Breast epithelium (tissue), 4 donors: ENCODE measurements at regions not wholly inside any gene's neighbourhood (a gene's known extent, or its start where the extent isn't known, plus 50 kb on each side); places are given as distances from the start of the nearest gene placed in this dataset.

Source experiments
- DNase-seq, 2 donors: peaks; one replicate each; pipeline ENCODE4 v3.0.0-alpha.2; 2019; ENCODE audit warnings: low spot score in 2 of 2
- H3K27ac ChIP-seq, 2 donors: fragments of 200-600 bp; sonication (generic) in 1 of 2; one replicate each; pipeline ENCODE4 v1.5.1; 2016 to 2019; ENCODE audit warnings: mild to moderate bottlenecking in 1 of 2
- H3K27me3 ChIP-seq, 2 donors: fragments of 200-600 bp; sonication (generic) in 1 of 2; one replicate each; pipeline versions ENCODE4 v1.5.1 to v1.6.0; 2017 to 2019; ENCODE audit warnings: control low read depth in 1 of 2, mild to moderate bottlenecking in 1 of 2
- H3K36me3 ChIP-seq: fragments of 200-600 bp; one replicate; pipeline ENCODE4 v1.5.1; 2019
- H3K4me1 ChIP-seq, 2 donors: fragments of 200-600 bp; sonication (generic); one replicate each; pipeline ENCODE4 v1.5.1; 2016 to 2019; ENCODE audit warnings: control low read depth in 1 of 2
- H3K4me3 ChIP-seq, 3 donors: fragments of 200-600 bp; sonication (generic); 1 replicate in 2 of 3; 2 replicates in 1 of 3; pipeline ENCODE4 v1.5.1; 2016 to 2019; ENCODE audit warnings: mild to moderate bottlenecking in 3 of 3, moderate library complexity in 2 of 3
- H3K9me3 ChIP-seq, 2 donors: fragments of 200-600 bp; sonication (generic) in 1 of 2; one replicate each; pipeline ENCODE4 v1.5.1; 2016 to 2019; ENCODE audit warnings: control low read depth in 1 of 2
- POLR2A ChIP-seq: fragments of 450-650 bp; IDR thresholded peaks from one replicate; pipeline ENCODE4 v1.6.1; 2016; ENCODE audit warnings: antibody characterized with exemption, mild to moderate bottlenecking, moderate library complexity
- POLR2AphosphoS5 ChIP-seq, 3 donors: sonication (generic); formaldehyde crosslinking; IDR thresholded peaks; one replicate each; pipeline ENCODE4 v1.6.1; 2017; ENCODE audit warnings: antibody characterized with exemption in 3 of 3
- intact Hi-C: fragments of 100-400 bp; cut with DNase I; formaldehyde crosslinking; loops from one replicate; pipeline ENCODE4 v1.15.1; 2023; ENCODE audit warnings: low total_unique reads
- TF ChIP-seq, protein P1 (sequence below), 3 donors: fragments of 450-650 bp; IDR thresholded peaks; one replicate each; pipeline ENCODE4 v1.5.1; 2016 to 2017; ENCODE audit warnings: antibody characterized with exemption in 3 of 3, mild to moderate bottlenecking in 3 of 3, moderate library complexity in 3 of 3

DNA sequence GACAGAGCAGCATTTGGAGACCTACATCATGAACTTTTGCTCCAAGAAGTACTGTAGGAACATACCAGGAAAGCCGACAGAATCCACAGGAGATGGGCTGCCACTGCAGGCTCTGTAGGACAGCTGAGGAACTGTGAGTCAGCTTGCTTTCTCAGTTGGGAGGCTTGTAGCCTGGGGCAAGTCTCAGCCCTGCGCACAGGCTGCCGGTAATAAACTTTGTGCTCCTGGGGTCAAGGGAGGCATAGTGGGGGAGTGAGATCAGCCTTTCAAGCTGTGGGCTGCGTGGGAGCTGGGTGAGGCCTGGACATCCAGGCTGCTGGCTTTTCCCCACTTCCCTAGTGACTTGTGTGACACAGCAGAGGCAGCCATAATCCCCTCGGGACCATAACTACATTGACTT lies 718.0 kb upstream of the CDH10 start:
- no peak for DNase-seq
- intact Hi-C loops: no loop called here
- TF ChIP-seq POLR2AphosphoS5 (IDR thresholded peaks at IDR 0.05) (no peak), POLR2A (no peak)
- TF ChIP-seq, protein P1, sequence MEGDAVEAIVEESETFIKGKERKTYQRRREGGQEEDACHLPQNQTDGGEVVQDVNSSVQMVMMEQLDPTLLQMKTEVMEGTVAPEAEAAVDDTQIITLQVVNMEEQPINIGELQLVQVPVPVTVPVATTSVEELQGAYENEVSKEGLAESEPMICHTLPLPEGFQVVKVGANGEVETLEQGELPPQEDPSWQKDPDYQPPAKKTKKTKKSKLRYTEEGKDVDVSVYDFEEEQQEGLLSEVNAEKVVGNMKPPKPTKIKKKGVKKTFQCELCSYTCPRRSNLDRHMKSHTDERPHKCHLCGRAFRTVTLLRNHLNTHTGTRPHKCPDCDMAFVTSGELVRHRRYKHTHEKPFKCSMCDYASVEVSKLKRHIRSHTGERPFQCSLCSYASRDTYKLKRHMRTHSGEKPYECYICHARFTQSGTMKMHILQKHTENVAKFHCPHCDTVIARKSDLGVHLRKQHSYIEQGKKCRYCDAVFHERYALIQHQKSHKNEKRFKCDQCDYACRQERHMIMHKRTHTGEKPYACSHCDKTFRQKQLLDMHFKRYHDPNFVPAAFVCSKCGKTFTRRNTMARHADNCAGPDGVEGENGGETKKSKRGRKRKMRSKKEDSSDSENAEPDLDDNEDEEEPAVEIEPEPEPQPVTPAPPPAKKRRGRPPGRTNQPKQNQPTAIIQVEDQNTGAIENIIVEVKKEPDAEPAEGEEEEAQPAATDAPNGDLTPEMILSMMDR (IDR thresholded peaks at IDR 0.05): no peak

DNA sequence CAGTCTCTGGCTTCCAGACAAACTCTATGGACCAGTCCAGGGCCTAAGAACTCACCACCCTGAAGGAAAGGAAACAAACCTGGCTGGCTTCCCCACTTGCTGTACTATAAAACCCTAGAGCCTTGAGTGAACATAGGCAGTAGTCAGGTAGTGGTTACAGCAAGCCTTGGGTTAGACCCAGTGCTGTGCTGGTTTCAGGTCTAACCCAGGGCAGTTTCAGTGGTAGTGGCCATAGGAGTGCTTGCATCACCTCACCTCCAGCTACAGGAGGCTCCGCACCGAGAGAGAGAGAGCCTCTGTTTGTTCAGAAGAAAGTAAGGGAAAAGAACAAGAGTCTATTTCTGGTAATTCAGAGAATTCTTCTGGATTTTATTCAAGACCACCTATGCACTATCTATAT lies 714.1 kb upstream of the CDH10 start:
- H3K4me3 ChIP-seq: no peak overlapping the region
- no peak for TF ChIP-seq POLR2A
- TF ChIP-seq POLR2AphosphoS5 (IDR thresholded peaks at IDR 0.05): no peak
- TF ChIP-seq, protein P1 (IDR thresholded peaks at IDR 0.05): no peak
- H3K27ac ChIP-seq: no peak overlapping the region
- H3K4me1 ChIP-seq: no peaks in the 10 kb centered on the region
- H3K27me3 ChIP-seq: no peaks in the 10 kb centered on the region
- intact Hi-C loops: no loop called here
- no peaks in the 10 kb centered on the region for H3K36me3 ChIP-seq
- no peaks in the 10 kb centered on the region for H3K9me3 ChIP-seq
- DNase-seq: no peak

More for the DNA sequence above, 718.0 kb upstream of the CDH10 start:
- Histone ChIP-seq H3K4me3 (no peak overlapping the region), H3K27ac (no peak overlapping the region), H3K36me3 (no peaks in the 10 kb centered on the region), H3K9me3 (no peaks in the 10 kb centered on the region), H3K27me3 (no peaks in the 10 kb centered on the region), H3K4me1 (no peaks in the 10 kb centered on the region)

DNA sequence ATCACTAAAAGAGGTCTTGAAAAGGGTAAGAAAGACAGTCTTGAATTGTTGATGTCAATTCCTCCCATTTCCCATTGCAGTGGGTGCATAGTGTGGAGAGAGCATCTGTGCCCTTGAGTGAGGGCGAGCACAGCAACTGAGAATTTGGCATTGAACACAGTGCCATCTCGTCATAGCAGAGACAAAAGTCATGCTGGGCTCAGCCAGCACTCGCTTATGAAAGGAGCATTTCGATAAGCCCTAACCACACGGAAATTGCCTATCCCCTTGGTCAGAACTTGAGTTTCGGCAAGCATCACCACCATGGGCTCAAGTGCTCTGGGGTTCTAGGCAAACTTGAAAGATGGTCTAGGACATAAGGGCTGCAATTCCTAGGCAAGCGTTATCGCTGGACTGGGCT lies 712.8 kb upstream of the CDH10 start:
- intact Hi-C loops: no loop called here
- Histone ChIP-seq H3K9me3 (no peaks in the 10 kb centered on the region), H3K27ac (no peak overlapping the region), H3K27me3 (no peaks in the 10 kb centered on the region), H3K4me3 (no peak overlapping the region), H3K36me3 (no peaks in the 10 kb centered on the region), H3K4me1 (no peaks in the 10 kb centered on the region)
- TF ChIP-seq, protein P1 (IDR thresholded peaks at IDR 0.05): no peak
- TF ChIP-seq POLR2A (no peak), POLR2AphosphoS5 (IDR thresholded peaks at IDR 0.05) (no peak)
- no peak for DNase-seq

DNA sequence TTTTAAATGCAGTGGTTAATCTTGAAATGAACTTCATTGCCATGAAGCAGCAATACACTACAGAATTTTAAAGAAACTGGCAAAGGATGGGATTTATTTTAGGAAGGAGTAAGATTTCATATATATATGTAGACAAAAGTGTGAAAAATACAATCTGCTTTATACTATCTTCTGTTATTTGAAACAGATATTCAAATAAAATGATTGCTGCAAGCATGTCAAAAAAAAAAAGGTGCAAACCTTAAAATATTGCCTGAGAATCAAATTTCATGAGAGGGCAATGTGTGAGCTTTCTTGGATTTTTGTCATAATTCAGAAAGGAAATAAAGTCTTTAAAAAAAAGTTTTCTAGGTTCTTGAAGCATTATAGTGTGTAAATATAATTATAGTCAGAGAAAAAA lies 705.0 kb upstream of the CDH10 start:
- H3K27me3 ChIP-seq: no peaks in the 10 kb centered on the region
- no peaks in the 10 kb centered on the region for H3K36me3 ChIP-seq
- H3K9me3 ChIP-seq: no peaks in the 10 kb centered on the region
- DNase-seq: no peak
- no peak overlapping the region for H3K27ac ChIP-seq
- intact Hi-C loops: no loop called here
- H3K4me3 ChIP-seq: no peak overlapping the region
- TF ChIP-seq POLR2A (no peak), POLR2AphosphoS5 (IDR thresholded peaks at IDR 0.05) (no peak)
- TF ChIP-seq, protein P1 (IDR thresholded peaks at IDR 0.05): no peak
- no peaks in the 10 kb centered on the region for H3K4me1 ChIP-seq

DNA sequence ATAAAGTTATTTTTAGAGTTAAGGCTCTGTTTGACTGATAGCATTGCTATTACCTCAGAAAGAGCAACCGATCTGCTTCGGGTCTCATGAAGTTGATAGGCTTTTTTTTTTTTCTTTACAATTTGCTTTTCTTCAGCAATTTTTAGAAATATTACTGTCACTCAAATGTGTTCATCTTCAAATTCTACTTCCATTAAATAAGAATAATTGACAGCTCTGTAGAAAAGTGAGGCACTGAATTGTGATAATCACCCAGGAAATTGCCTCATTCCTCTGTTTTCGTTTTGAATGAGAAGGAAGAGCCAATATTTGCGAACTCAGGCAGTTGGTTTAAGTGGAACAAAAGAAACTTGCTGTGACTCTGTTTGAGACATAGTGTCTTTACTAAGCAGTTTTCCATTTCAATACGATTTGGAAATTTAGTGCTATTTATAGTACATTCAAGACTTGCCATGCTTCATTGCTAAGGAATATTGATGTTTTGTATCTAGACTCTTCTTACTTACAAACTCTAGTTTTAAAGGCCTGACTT lies 700.5 kb upstream of the CDH10 start:
- DNase-seq: no peak
- Histone ChIP-seq H3K36me3 (no peaks in the 10 kb centered on the region), H3K27me3 (no peaks in the 10 kb centered on the region), H3K4me3 (no peak overlapping the region), H3K9me3 (no peaks in the 10 kb centered on the region), H3K4me1 (no peaks in the 10 kb centered on the region), H3K27ac (no peak overlapping the region)
- TF ChIP-seq POLR2A: no peak
- TF ChIP-seq, protein P1 (IDR thresholded peaks at IDR 0.05): no peak
- no peak for TF ChIP-seq POLR2AphosphoS5 (IDR thresholded peaks at IDR 0.05)
- intact Hi-C loops: no loop called here
